Testis (tissue), 2 donors: ENCODE measurements at regions not wholly inside any gene's neighbourhood (a gene's known extent, or its start where the extent isn't known, plus 50 kb on each side); places are given as distances from the start of the nearest gene placed in this dataset.
"Not testable (repeated sequence)": the region's sequence is repeated elsewhere in the genome, so short reads cannot be mapped to it uniquely, and the experiment has no call there.

Experiments used
- DNase-seq: peaks from one replicate; pipeline ENCODE4 v3.0.0-alpha.2; 2019
- H3K27ac ChIP-seq, 2 donors: fragments of 200-600 bp; sonication (generic); one replicate each; pipeline ENCODE4 v1.5.1; 2019
- H3K27me3 ChIP-seq: fragments of 200-600 bp; sonication (generic); one replicate; pipeline ENCODE4 v1.5.1; 2019
- H3K36me3 ChIP-seq: fragments of 200-600 bp; sonication (generic); one replicate; pipeline ENCODE4 v1.5.1; 2017; ENCODE audit warnings: low read depth; ENCODE audit errors: missing control alignments
- H3K4me1 ChIP-seq: fragments of 200-600 bp; sonication (generic); one replicate; pipeline ENCODE4 v1.5.1; 2019
- H3K4me3 ChIP-seq, 2 donors: fragments of 200-600 bp; sonication (generic); one replicate each; pipeline ENCODE4 v1.5.1; 2017 to 2019
- H3K9me3 ChIP-seq: fragments of 200-600 bp; sonication (generic); one replicate; pipeline ENCODE4 v1.5.1; 2017
- CTCF ChIP-seq, 3 experiments: fragments of 450-650 bp in 2 of 3; fragments of 200-600 bp in 1 of 3; sonication (generic) in 1 of 3; IDR thresholded peaks; one replicate each; pipeline ENCODE4 v1.5.1; 2016 to 2019; ENCODE audit warnings: antibody characterized with exemption in 3 of 3, mild to moderate bottlenecking in 2 of 3, moderate library complexity in 1 of 3
- POLR2A ChIP-seq: fragments of 450-650 bp; IDR thresholded peaks from one replicate; pipeline ENCODE4 v1.6.1; 2017; ENCODE audit warnings: antibody characterized with exemption, mild to moderate bottlenecking, moderate library complexity
- whole genome bisulfite sequencing, 2 donors: methylation state at CpG; one replicate each; pipeline ENCODE4 v1.1.5; 2018; 5-methylcytosine and 5-hydroxymethylcytosine counted together
- intact Hi-C: fragments of 100-400 bp; cut with DNase I; formaldehyde crosslinking; loops from one replicate; pipeline ENCODE4 v1.15.1; 2023; ENCODE audit warnings: low total_unique reads

GRCh38 chr6:121697921-121698320 lies 262.5 kb downstream of the GJA1 start:
- Histone ChIP-seq H3K27me3 (no peaks in the 10 kb centered on the region), H3K36me3 (no peaks in the 10 kb centered on the region), H3K4me1 (peaks cover 3% of the 10 kb centered on the region), H3K27ac (no peak overlapping the region), H3K4me3 (no peak overlapping the region), H3K9me3 (no peaks in the 10 kb centered on the region)
- DNase-seq, result no peak
- TF ChIP-seq CTCF (IDR thresholded peaks at IDR 0.05), result no peak
- no peak for TF ChIP-seq POLR2A
- intact Hi-C loops, result no loop called here
- WGBS, 2 donors, result 60 to 64% methylated on average over 6 of the region's 6 CpGs

- Histone ChIP-seq H3K27ac (no peak overlapping the region), H3K36me3 (no peaks in the 10 kb centered on the region), H3K4me1 (peaks cover 3% of the 10 kb centered on the region), H3K4me3 (no peak overlapping the region), H3K27me3 (no peaks in the 10 kb centered on the region), H3K9me3 (no peaks in the 10 kb centered on the region)
- no peak for DNase-seq
- intact Hi-C loops, result no loop called here
- TF ChIP-seq POLR2A, result no peak
- TF ChIP-seq CTCF (IDR thresholded peaks at IDR 0.05), result no peak
These were observed 263.2 kb downstream of the GJA1 start for GRCh38 chr6:121698617-121699016.

GRCh38 chr6:121703129-121703528 lies 267.7 kb downstream of the GJA1 start:
- DNase-seq, result not testable (repeated sequence)
- WGBS, 2 donors, result 82 to 93% methylated on average over 4 to 8 of the region's 8 CpGs

GRCh38 chr6:121711472-121711871 lies 276.0 kb downstream of the GJA1 start:
- intact Hi-C loops, result no loop called here
- Histone ChIP-seq H3K4me3 (no peak overlapping the region), H3K36me3 (no peaks in the 10 kb centered on the region), H3K4me1 (no peaks in the 10 kb centered on the region), H3K27me3 (no peaks in the 10 kb centered on the region), H3K27ac (no peak overlapping the region), H3K9me3 (no peaks in the 10 kb centered on the region)
- 53 to 57% methylated on average over 3 of the region's 3 CpGs for WGBS, 2 donors
- no peak for DNase-seq
- TF ChIP-seq CTCF (IDR thresholded peaks at IDR 0.05) (no peak), POLR2A (no peak)

More at GRCh38 chr6:121703129-121703528, 267.7 kb downstream of the GJA1 start:
- H3K36me3 ChIP-seq, H3K4me3 ChIP-seq, intact Hi-C loops, H3K27ac ChIP-seq, H3K9me3 ChIP-seq, H3K4me1 ChIP-seq, H3K27me3 ChIP-seq: not testable (repeated sequence)

GRCh38 chr6:121717686-121718085 lies 282.2 kb downstream of the GJA1 start:
- no peaks in the 10 kb centered on the region for H3K9me3 ChIP-seq
- WGBS, 2 donors, result 75 to 85% methylated on average over 4 of the region's 4 CpGs
- TF ChIP-seq CTCF (IDR thresholded peaks at IDR 0.05) (no peak), POLR2A (no peak)
- no peaks in the 10 kb centered on the region for H3K27me3 ChIP-seq
- no peak overlapping the region for H3K4me3 ChIP-seq
- H3K36me3 ChIP-seq, result no peaks in the 10 kb centered on the region
- H3K27ac ChIP-seq, result no peak overlapping the region
- no peaks in the 10 kb centered on the region for H3K4me1 ChIP-seq
- no peak for DNase-seq
- intact Hi-C loops, result no loop called here

- DNase-seq, H3K4me1 ChIP-seq, H3K27ac ChIP-seq, H3K9me3 ChIP-seq, H3K36me3 ChIP-seq, intact Hi-C loops, H3K27me3 ChIP-seq, H3K4me3 ChIP-seq: not testable (repeated sequence)
- 92 to 100% methylated on average over 1 of the region's 1 CpG for WGBS, 2 donors
These were observed 285.4 kb downstream of the GJA1 start for GRCh38 chr6:121720867-121721266.
